ENCODE measurements at regions not wholly inside any gene's neighbourhood (a gene's known extent, or its start where the extent isn't known, plus 50 kb on each side); places are given as distances from the start of the nearest gene placed in this dataset.

DNA sequence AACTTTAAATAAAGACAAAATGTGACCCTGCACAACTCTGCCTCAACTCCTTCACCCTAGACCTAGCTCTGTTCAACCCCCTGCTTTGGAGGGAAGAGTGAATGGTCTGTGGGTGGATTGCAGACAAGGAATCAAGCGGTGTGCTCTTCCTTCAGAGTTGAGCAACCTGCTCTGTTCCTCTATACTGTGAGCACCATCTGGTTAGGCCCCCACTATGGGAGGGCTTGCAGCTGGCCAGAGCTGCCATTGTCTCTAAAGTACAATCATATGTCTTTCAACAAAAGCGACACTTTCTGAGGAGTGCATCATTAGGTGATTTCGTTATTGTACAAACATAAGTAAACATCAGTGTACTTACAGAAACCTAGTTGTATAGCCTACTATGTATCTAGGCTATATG, 406.1 kb upstream of the MARCKS start:
- DNase-seq (ENCODE audit: low read depth in 2 of 2) = no peak

DNA sequence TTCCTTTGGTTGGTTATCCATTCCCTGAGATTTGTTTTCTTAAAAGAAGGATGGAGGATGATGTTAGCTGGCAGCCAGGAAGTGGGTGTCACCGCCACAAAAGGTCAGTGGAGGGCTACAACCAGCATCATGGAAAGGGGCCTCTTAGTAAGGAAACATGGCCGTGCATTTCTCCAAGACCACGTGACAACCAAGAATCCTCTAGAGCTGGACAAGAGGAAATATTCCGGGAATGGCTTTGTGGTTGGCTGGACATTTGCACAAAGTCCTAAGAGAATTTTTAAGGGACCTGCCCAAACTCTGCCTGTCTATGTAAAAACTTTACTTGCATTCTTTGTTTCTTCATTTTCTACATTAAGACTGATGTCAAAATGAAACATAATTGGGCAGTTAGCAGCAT, 399.9 kb upstream of the MARCKS start:
- no peak for DNase-seq (ENCODE audit: low read depth in 2 of 2)

DNA sequence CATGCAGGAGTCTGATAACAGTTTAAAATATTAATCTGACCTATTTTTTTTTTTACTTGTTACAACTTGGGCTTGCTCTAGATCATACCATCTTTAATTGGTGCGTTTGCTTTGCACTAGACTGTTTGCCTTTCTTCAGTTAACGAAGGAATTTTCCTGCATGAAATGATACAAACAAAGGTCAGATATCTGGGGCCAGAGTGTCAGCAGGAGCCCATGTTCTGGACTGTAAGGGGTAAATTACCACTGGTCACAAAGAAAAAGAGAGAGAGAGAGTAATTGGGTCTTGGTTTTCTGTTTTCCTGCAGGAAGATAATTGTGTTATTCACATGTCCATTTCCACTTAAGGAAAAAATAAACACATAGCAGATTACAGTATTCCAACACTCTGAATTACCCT, 399.4 kb upstream of the MARCKS start:
- no peak for DNase-seq (ENCODE audit: low read depth in 2 of 2)

DNA sequence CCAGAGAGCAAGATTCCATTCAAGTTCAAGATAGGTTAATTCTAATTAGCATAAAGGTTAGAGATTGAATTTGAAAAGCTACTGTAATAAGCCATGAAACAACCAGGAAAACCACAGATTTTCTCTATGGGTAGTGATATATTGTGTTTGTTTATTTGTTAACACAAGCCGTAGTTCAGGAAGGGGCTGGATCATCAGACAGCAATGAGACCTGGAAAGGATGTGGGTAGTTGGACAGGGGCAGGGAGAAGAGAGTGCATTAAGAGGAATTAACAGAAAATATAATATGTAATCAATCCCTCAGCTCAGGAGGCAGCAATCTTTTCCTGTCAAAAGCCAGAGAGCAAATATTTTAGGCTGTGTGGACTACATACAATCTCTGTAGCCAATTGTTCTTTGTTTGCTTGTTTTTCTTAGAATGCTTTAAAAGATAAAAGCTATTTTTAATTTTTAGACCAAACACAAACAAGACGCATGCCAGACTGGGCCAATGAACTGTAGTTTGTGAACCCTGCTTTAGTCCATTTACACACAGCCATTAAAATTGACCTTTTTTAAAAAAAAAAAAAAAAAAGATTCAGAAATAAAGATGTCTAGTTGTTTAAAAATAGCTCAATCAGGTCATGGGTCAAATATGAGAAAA, 398.7 kb upstream of the MARCKS start:
- no peak for DNase-seq (ENCODE audit: low read depth in 2 of 2)

DNA sequence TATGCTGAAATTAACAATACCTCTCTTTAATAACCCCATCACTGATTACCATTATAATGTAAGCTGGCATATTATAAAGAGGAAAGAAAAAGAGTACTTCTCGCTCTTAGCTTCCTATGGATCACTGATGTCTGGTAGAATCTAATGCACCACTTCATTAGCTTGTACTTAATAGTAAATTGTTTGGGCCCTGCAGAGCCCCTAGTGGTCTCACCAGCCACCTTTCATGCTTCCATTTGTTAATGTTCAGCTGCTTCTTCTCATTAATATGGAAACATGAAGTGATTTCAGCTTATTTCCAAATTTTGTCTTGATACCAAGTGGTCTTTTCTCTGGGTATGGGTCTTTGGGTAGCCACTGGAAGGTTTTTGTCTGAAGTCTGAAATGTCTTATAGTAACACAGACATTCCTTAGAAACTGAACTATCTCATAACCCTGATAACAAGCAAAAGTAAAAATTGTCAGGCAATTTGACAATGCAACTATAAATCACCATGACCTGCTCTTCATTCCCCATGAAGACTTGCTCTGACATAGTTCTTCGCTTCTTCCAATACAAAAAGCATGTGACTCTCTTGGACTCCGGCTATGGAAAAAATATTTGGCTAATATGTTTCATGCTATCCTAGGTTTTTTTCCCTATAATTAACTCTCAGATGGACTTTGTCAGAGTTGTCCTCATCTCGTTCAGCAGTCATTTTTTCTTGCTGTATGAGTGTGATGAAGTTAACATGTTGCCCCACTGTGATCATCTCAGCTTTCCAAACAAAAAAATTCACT, 395.8 kb upstream of the MARCKS start:
- no peak for DNase-seq (ENCODE audit: low read depth in 2 of 2)

DNA sequence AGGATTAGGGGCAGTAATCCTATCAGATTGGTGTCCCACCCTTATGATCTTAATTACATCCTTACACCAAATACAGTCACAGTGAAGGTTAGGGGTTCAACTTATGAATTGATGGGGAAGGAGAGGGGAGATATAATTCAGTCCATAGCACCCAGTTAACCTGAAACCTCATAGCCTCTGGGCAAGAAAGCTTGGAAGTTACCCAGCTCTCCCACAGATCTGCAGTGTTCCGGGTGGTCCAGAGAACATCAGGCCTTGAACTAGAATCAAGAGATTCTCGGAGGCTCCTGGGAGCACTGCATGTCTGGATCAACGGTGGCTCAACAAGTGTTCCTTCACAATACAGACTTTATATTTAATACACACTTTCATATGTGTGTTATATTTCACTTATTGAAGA, 392.6 kb upstream of the MARCKS start:
- DNase-seq (ENCODE audit: low read depth in 2 of 2) = no peak

DNA sequence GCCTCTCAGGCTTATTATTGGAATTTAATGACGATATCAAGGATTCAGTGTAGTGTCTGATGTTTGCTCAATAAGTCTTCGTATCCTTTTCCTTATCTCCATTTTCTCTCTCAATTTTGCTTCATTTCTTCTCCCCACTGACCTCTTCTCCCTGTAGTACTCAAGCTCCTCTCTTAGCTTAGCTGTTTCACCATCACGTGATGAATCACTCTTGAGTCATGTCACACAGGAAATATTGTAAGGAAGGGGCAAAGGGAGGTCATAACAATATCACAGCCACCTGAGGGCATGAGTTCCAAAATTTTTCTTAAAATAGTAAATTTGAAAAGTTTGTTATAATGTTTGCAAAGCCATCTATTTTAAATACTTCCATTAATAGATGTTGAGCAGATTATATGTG, 392.2 kb upstream of the MARCKS start:
- no peak for DNase-seq (ENCODE audit: low read depth in 2 of 2)

DNA sequence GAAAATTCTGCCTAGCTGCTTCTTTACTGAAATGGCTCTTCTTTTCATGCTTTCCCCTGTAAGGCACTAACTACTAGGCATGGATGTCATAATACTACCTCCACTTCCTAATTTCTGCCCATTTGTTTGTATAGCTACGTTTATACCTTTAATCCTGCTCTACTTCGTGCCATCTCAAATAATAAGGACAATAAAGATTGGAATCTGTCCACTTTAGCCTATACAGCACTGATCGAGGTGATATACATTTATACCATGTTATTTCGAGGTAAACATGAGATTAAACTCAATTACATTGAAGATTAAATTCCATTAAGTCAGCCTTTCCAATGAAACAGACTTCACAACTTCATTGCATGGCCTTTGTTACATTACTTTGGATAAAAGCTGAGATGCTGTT, 390.6 kb upstream of the MARCKS start:
- no peak for DNase-seq (ENCODE audit: low read depth in 2 of 2)

DNA sequence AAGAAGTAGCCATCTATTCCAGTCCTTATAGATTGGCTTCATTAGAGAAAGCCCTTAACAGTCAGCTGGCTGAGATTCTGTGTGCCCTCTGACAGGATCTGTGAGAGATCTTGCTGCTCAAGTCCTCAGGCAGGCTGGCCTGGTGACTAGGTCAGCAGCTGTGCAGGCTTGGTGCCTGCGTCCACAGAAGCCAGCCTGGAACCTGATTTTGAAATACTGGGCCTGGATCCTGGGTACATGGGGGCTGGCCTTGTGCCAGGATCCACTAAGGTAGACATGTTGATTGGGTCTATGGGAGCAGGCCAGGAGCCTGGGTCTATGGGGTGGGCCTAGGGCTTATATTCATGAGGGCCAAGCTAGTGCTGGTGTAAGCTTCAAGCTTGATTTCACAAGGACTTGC, 381.8 kb upstream of the MARCKS start:
- no peak for DNase-seq (ENCODE audit: low read depth in 2 of 2)

DNA sequence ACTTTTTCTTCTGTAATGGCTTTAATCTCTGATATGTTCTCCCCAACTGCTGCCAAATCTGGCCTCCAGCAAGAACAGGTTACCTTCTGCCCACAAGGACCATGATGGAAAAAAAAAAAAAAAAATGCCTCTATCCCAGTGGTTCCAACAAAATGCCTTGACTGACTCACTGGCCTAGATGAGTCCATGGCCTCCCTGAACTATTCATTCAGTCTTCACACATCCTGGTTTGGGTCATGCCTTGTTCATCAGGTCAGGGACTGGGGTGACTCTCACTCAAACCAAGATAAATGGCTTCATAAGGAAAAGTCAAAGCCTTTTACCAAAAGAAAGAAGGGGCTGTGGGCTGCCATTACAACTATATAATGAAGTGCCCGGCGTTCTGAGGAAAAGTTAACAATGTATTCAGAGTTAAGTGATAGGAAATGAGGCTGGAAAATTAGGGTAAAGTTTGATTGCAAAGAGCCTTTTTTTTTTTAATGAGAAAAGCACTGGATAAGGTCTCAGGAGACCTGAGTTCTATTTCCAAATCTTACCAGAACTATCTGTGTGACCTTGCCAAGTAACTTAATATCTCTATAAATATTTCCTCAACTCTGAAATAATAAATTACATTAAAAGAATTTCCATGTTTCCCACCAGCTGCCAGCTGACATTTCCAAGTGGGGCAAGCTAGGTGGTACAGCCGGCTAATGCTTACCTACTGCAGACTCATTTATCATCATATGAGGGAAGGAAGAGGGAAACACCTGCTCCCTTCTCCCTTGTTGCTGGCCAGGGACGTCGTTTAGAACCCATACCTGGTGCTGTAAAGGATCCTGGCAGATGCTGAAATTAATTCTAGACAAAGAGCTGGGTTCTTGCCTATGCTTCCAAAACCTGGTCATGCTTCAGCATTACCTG, 380.0 kb upstream of the MARCKS start:
- no peak for DNase-seq (ENCODE audit: low read depth in 2 of 2)

DNA sequence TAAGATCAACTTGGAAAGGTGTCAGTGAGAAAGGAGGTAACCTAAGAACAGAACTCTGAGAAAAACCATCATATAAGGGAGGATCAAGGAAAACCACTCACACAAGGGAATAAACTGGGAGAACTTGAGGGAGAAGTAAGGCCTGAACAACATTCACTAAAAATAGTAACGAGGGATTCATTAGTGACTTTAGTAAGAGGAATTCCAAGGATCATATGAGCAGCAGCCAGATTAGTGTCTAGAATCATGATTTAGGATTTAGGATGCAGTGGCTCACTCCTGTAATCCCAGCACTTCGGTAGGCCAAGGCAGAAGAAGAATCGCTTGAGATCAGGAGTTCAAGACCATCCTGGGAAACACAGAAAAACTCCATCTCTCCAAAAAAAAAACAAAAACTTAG, 376.5 kb upstream of the MARCKS start:
- no peak for DNase-seq (ENCODE audit: low read depth in 2 of 2)

DNA sequence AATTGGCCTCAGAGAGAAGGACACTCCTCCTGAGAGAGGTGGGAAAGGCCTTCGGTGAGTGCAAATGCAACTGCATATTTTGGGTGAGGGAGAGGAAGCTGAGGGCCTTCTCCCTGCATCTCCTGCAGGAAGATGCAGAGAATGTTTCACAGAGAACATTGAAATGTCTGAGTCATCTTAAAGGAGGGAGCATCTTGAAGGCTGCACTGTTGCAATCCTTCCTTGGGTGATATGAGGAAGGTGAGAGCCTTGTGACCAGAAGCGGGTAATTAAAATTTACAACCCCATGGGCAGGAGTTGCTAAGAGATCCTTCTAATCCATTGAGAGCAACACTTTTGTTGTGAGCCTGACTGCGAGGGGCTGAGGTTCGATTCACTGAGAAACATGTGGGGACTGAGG, 375.7 kb upstream of the MARCKS start:
- no peak for DNase-seq (ENCODE audit: low read depth in 2 of 2)

DNA sequence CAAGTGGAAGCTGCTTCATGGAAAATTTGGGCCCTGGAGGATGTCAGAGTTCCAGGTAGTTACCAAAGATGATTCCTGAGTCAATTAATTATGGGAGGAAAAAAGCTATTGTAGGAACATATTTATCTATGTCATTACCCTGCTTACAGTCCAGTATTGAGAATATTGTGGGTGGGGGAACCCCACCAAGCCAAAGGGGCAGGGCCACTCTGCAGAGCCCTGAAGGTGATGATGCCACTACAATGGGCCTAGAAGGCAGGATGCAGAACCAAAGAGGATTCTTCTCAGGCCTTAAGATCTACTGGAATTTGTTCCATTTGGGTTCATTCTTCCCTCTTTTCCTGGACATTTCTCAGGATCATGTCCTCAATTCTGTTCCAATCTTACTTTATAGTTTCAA, 375.2 kb upstream of the MARCKS start:
- DNase-seq (ENCODE audit: low read depth in 2 of 2) = no peak

DNA sequence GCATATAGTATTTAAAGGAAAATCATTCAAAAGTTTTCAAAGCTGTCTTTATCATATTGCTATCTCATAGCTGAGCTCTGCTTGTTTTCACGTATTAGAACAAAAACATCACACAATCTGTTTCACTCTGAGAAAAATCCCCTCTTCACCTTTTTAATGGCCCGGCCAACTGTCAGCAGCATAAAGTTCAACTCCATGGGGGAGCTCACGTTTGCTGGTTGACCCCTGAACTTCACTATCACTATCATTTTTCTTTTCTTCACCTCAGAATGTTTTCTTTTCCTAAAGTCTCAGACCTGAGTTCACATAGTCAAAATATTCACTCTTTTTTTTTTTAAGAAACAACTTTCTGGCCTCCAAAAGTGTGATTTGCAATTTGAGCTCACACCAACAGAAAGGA, 374.4 kb upstream of the MARCKS start:
- DNase-seq (ENCODE audit: low read depth in 2 of 2) = no peak

DNA sequence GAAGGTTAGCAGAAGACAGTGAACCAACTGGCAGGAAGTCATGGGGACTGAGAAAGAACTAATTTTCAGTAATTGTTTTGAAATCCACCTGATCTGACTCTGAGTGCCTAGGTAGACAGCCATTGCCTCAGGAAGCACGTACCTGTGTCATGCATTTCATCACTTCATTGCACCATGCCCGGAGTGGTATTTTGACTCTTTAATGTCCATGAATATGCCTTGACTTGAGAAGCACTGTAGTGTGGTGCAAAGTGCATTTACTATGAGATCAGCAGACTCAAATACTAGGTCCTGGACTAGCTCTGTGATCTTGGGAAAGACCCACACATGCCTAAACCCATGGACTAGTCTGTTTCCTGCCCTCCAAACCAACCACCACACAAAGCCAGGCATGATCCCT, 370.9 kb upstream of the MARCKS start:
- DNase-seq (ENCODE audit: low read depth in 2 of 2) = no peak

DNA sequence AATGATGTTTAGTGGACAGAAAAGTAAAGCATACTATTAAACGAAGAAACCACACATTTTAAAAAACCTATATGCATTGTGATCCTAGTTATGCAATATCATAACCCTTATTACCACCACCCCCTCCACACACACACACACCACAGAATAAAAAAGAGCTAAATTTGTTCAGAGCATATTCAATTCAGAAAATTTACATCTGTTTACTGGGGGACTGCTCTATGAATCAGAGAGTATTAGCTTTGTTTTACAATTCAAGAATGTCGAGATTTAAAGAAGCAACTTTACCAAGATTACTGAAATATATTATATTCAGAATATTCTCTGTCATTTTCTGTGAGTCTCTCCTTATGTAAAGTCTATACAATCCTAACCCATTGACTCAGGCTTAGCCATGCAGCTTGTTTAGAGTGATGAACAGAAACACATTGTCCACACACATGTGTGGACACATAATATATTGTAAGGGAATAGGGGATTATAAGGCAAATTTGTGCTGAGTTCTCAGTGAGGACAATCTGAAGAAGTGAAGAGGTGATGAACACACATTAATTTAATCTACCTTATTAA, 369.6 kb upstream of the MARCKS start:
- DNase-seq (ENCODE audit: low read depth in 2 of 2) = no peak

DNA sequence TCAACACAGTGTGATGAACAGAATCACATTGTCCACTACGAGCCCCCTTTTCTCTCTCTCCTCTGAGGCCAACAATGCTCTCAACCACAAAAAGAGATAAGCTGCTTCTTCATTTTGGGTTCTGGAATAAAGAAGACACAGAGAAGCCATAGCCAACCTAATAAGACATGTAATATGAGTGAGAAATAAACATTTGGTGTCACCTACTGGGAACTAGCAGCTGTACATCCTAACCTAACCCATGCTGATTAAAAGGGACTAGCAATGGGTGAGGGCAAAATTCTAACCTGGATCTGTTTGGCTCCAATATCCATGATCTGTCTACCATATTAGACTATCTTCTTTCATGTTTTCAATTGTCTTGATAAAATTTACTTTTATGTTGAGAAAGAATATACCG, 369.1 kb upstream of the MARCKS start:
- DNase-seq (ENCODE audit: low read depth in 2 of 2) = no peak

DNA sequence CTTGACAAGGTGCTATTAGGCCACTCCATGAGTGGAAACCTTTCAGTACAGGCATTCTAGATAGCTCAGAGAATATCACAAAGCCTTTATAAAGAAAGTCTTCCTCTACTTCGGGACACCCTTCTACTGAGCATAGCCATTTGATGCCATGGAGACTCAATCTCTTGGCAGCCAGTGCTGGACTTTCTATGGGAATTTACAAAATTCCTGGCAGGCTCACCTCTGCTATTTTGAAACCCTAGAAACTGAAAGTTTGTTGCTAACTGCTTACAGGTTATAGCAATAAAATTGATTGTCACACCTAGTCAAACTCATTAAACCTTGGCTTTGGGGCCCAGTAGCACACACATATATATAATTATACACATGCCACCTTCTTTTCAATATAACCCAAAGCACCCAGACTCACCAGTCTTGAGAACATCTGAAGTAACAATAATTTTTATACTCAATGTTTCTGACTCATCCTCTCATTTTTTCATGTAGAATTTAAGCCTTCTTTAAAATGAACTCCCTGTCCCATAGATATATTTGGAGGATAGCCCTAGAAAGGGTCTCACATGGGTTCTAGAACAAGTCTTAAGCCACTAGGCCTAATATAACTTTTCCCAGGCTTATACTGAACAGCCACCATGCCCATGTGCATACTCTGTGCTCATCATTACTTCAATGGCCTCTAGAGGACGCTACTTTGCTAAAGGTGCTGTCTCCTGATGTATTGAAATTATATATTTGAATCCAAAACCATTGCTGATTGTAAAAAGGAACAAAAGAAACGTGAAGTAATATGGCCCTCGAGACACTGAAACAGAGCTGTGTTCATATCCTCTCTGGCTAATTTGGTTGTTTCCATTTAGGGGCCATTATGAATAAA, 368.1 kb upstream of the MARCKS start:
- DNase-seq (ENCODE audit: low read depth in 2 of 2) = no peak

DNA sequence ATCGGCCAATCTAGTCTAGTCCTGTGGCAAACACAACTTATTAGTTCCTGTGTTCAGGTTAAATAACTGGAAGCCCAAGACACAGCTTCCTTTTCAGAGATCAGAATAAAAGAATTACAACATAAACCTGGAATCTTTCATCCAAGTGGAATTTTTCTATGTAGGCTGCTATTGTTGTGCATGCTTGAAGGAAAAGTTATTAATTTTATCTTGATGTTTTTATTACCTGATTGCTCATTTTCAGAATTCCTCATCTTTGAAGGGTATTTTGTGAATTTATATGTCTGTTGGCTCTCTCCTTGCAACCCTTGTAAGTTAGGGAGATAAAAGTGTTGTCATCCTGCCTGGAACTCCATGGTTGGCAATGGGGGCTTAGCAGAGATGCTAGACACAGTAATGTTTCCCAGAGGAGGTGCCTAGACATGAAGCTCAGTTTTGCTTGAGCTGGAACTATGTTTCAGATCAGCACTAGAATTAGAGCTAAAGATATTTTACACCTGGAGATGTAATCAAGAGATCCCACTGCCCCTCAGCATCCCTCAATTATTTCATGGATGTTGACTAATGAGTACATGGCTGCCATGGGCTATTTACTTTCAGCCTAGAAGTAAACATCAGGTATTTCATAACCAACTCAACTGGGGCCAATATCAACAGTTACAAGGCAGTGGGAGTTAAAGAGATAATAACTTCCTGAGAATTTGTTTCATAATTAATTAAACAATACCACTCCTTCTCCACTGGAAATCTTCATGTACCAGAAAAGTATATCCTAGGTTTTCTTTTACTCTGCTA, 367.0 kb upstream of the MARCKS start:
- DNase-seq (ENCODE audit: low read depth in 2 of 2) = no peak

DNA sequence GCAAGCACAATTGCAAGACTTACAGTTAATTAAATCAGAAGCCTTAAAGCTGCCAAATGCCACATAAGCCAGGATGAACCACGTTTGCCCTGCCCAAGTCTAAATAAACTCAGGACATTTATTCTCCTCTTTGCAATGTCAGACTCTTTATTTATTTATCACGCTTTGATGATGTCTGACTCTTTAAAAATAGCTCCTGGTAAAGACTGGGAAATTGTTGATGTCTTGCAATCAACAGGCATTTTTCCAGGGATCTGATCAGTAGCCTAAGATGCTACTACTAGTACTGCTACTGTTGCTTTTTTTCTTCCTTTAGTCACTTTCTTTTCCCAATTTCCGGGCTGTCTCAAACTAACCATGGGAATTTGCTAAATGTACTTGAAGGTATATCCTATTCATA, 365.8 kb upstream of the MARCKS start:
- DNase-seq (ENCODE audit: low read depth in 2 of 2) = no peak

DNA sequence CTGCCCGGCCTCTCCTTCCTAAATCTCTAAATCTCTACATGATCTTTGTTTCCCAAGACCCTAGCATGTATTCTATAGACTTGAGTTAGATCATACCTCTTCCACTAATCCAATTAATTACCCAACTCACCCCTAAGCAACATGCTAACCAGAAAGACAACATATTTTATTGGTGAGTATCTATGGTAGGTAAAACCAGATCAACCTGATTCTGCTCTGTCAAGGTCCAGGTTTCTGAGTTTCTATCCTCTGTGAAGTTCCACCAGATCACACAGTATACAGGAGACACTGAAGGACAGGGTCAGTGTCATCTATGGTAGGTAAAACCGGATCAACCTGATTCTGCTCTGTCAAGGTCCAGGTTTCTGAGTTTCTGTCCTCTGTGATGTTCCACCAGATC, 363.2 kb upstream of the MARCKS start:
- no peak for DNase-seq (ENCODE audit: low read depth in 2 of 2)
